RPMI8226 (cell line): ENCODE measurements at regions not wholly inside any gene's neighbourhood (a gene's known extent, or its start where the extent isn't known, plus 50 kb on each side); places are given as distances from the start of the nearest gene placed in this dataset.
A peak's percentile ranks its signal among the peaks of the same experiment; 100 is the strongest.

Source experiments
- DNase-seq: peaks from one replicate; pipeline ENCODE4 v3.0.0-alpha.2; 2015

- no peak for DNase-seq
Observed at GRCh38 chr6:168154263-168154917, 75.4 kb upstream of the FRMD1 start.

- no peak for DNase-seq
Observed at GRCh38 chr6:168153553-168153952, 74.5 kb upstream of the FRMD1 start.

GRCh38 chr6:168152980-168153379, 74.0 kb upstream of the FRMD1 start:
- no peak for DNase-seq

- no peak for DNase-seq
Observed at GRCh38 chr6:168152306-168152963, 73.4 kb upstream of the FRMD1 start.

- DNase-seq: peak; percentile 31
Observed at GRCh38 chr6:168150551-168151320, 71.7 kb upstream of the FRMD1 start.

GRCh38 chr6:168149015-168149414, 70.0 kb upstream of the FRMD1 start:
- no peak for DNase-seq

- DNase-seq: no peak
Observed at GRCh38 chr6:168148231-168148849, 69.3 kb upstream of the FRMD1 start.

GRCh38 chr6:168147205-168147738, 68.3 kb upstream of the FRMD1 start:
- no peak for DNase-seq

GRCh38 chr6:168145747-168146596, 67.0 kb upstream of the FRMD1 start:
- DNase-seq: no peak

- no peak for DNase-seq
Observed at GRCh38 chr6:168139121-168139520, 60.1 kb upstream of the FRMD1 start.

- no peak for DNase-seq
Observed at GRCh38 chr6:168138436-168138835, 59.4 kb upstream of the FRMD1 start.

- DNase-seq: no peak
Observed at GRCh38 chr6:168137024-168137423, 58.0 kb upstream of the FRMD1 start.

- no peak for DNase-seq
Observed at GRCh38 chr6:168136622-168137021, 57.6 kb upstream of the FRMD1 start.

GRCh38 chr6:168136001-168136400, 57.0 kb upstream of the FRMD1 start:
- DNase-seq: no peak

GRCh38 chr6:168134560-168135201, 55.7 kb upstream of the FRMD1 start:
- no peak for DNase-seq

- no peak for DNase-seq
Observed at GRCh38 chr6:168133687-168134559, 54.9 kb upstream of the FRMD1 start.

- DNase-seq: no peak
Observed at GRCh38 chr6:168133168-168133561, 54.2 kb upstream of the FRMD1 start.

- no peak for DNase-seq
Observed at GRCh38 chr6:168132531-168133167, 53.6 kb upstream of the FRMD1 start.

GRCh38 chr6:168131464-168132415, 52.7 kb upstream of the FRMD1 start:
- no peak for DNase-seq
